Neural cell (in vitro differentiated cells): ENCODE measurements at regions not wholly inside any gene's neighbourhood (a gene's known extent, or its start where the extent isn't known, plus 50 kb on each side); places are given as distances from the start of the nearest gene placed in this dataset.

Experiments used
- H2AFZ ChIP-seq: fragments of 200-600, 300-800 bp; sonication (generic), shearing (Covaris generic); 2 replicates; pipeline ENCODE4 v1.6.0; 2014; ENCODE audit warnings: low read depth, mild to moderate bottlenecking, antibody characterized with exemption, low read length, moderate library complexity
- H3F3A ChIP-seq: fragments of 200-600 bp; shearing (Covaris generic); 2 replicates; pipeline ENCODE4 v1.6.1; 2016; ENCODE audit warnings: mild to moderate bottlenecking, moderate library complexity, mixed read lengths, antibody characterized with exemption, low read length; ENCODE audit not compliant: insufficient read depth, poor library complexity, severe bottlenecking
- H3K27ac ChIP-seq: fragments of 200-600, 300-800 bp; sonication (generic), shearing (Covaris generic); 2 replicates; pipeline ENCODE4 v1.5.1; 2014; ENCODE audit warnings: mild to moderate bottlenecking, low read length, moderate library complexity
- H3K27me3 ChIP-seq: fragments of 300-800, 200-600 bp; sonication (generic), shearing (Covaris generic); 2 replicates; pipeline ENCODE4 v1.6.0; 2014; ENCODE audit warnings: mild to moderate bottlenecking, low read depth, low read length, moderate library complexity; ENCODE audit not compliant: insufficient read depth
- H3K36me3 ChIP-seq: fragments of 300-800, 200-600 bp; sonication (generic), shearing (Covaris generic); 2 replicates; pipeline ENCODE4 v1.5.1; 2014; ENCODE audit warnings: mild to moderate bottlenecking, antibody characterized with exemption, low read length, moderate library complexity; ENCODE audit not compliant: insufficient read depth
- H3K4me2 ChIP-seq: fragments of 300-800, 200-600 bp; sonication (generic), shearing (Covaris generic); 2 replicates; pipeline ENCODE4 v1.6.0; 2014; ENCODE audit warnings: mild to moderate bottlenecking, low read length
- H3K4me3 ChIP-seq: fragments of 300-800, 200-600 bp; sonication (generic), shearing (Covaris generic); 2 replicates; pipeline ENCODE4 v1.5.1; 2014; ENCODE audit warnings: mild to moderate bottlenecking, low read length, moderate library complexity
- H3K79me2 ChIP-seq: fragments of 200-600 bp; shearing (Covaris generic); replicated peaks from 2 replicates; pipeline ENCODE4 v1.6.0; 2014; ENCODE audit warnings: mild to moderate bottlenecking, low read length, moderate library complexity; ENCODE audit not compliant: insufficient read depth
- H3K9ac ChIP-seq: fragments of 300-800, 200-600 bp; sonication (generic), shearing (Covaris generic); 2 replicates; pipeline ENCODE4 v1.6.1; 2016; ENCODE audit warnings: mild to moderate bottlenecking, low read length, mixed read lengths
- H3K9me2 ChIP-seq: fragments of 200-600 bp; shearing (Covaris generic); 2 replicates; pipeline ENCODE4 v1.6.1; 2016; ENCODE audit warnings: mild to moderate bottlenecking, low read length, mixed read lengths; ENCODE audit not compliant: insufficient read depth
- H3K9me3 ChIP-seq: fragments of 200-600, 300-800 bp; sonication (generic), shearing (Covaris generic); 2 replicates; pipeline ENCODE4 v1.6.1; 2016; ENCODE audit warnings: mild to moderate bottlenecking, mixed run types, low read length, moderate library complexity, mixed read lengths
- H4K20me1 ChIP-seq: fragments of 200-600 bp; shearing (Covaris generic); 2 replicates; pipeline ENCODE4 v1.6.1; 2016; ENCODE audit warnings: mild to moderate bottlenecking, mixed run types; ENCODE audit not compliant: insufficient read depth
- CTCF ChIP-seq: fragments of 450-650 bp; IDR thresholded peaks from 2 replicates; pipeline ENCODE4 v1.5.1; 2014; ENCODE audit warnings: antibody characterized with exemption, mild to moderate bottlenecking, moderate library complexity; ENCODE audit not compliant: poor library complexity, severe bottlenecking
- EP300 ChIP-seq: fragments of 450-650 bp; conservative IDR thresholded peaks from 2 replicates; pipeline ENCODE4 v1.6.1; 2014; ENCODE audit warnings: antibody characterized with exemption, mild to moderate bottlenecking, moderate library complexity; ENCODE audit not compliant: poor library complexity, severe bottlenecking
- EZH2 ChIP-seq: fragments of 200-600, 300-800 bp; shearing (Covaris generic), sonication (generic); IDR thresholded peaks from 2 replicates; pipeline ENCODE4 v1.6.1; 2014; ENCODE audit warnings: antibody characterized with exemption, low read length, borderline replicate concordance, mild to moderate bottlenecking; ENCODE audit not compliant: insufficient read depth, poor library complexity, severe bottlenecking
- MXI1 ChIP-seq: fragments of 450-650 bp; conservative IDR thresholded peaks from 2 replicates; pipeline ENCODE4 v1.6.1; 2014; ENCODE audit warnings: antibody characterized with exemption, mild to moderate bottlenecking; ENCODE audit not compliant: poor library complexity, severe bottlenecking
- POLR2AphosphoS5 ChIP-seq: IDR thresholded peaks from 2 replicates; pipeline ENCODE4 v1.6.1; 2012
- RAD21 ChIP-seq: fragments of 450-650 bp; conservative IDR thresholded peaks from 2 replicates; pipeline ENCODE4 v1.6.1; 2014; ENCODE audit warnings: antibody characterized with exemption, mild to moderate bottlenecking, moderate library complexity
- REST ChIP-seq: IDR thresholded peaks from 2 replicates; pipeline ENCODE4 v1.6.1; 2012; ENCODE audit warnings: borderline replicate concordance
- SMC3 ChIP-seq: fragments of 450-650 bp; conservative IDR thresholded peaks from 2 replicates; pipeline ENCODE4 v1.6.1; 2014; ENCODE audit warnings: antibody characterized with exemption, mild to moderate bottlenecking, moderate library complexity; ENCODE audit not compliant: poor library complexity
- TAF1 ChIP-seq: IDR thresholded peaks from 2 replicates; pipeline ENCODE4 v1.6.1; 2012; ENCODE audit warnings: low read depth

GRCh38 chr14:95428557-95428956 lies 87.9 kb downstream of the SYNE3 start:
- Histone ChIP-seq H3K27ac (no peak overlapping the region), H3K79me2 (no peaks in the 10 kb centered on the region), H3K27me3 (no peaks in the 10 kb centered on the region), H3F3A (no peaks in the 10 kb centered on the region), H4K20me1 (no peaks in the 10 kb centered on the region), H3K9ac (no peak overlapping the region), H2AFZ (no peak overlapping the region), H3K4me2 (no peak overlapping the region), H3K36me3 (no peaks in the 10 kb centered on the region), H3K9me2 (no peaks in the 10 kb centered on the region), H3K4me3 (no peak overlapping the region), H3K9me3 (no peaks in the 10 kb centered on the region)
- TF ChIP-seq POLR2AphosphoS5 = no peak
- TF ChIP-seq EZH2 = no peak
- no peak for TF ChIP-seq TAF1
- no peak for TF ChIP-seq CTCF
- no peak for TF ChIP-seq REST
- no peak for TF ChIP-seq EP300
- TF ChIP-seq MXI1 = no peak
- no peak for TF ChIP-seq RAD21
- no peak for TF ChIP-seq SMC3

GRCh38 chr14:95426116-95426475 lies 90.4 kb downstream of the SYNE3 start:
- Histone ChIP-seq H3F3A (no peaks in the 10 kb centered on the region), H4K20me1 (no peaks in the 10 kb centered on the region), H3K9me3 (no peaks in the 10 kb centered on the region), H3K79me2 (no peaks in the 10 kb centered on the region), H3K4me2 (no peak overlapping the region), H3K9ac (no peak overlapping the region), H2AFZ (no peak overlapping the region), H3K9me2 (no peaks in the 10 kb centered on the region), H3K36me3 (no peaks in the 10 kb centered on the region), H3K27me3 (no peaks in the 10 kb centered on the region), H3K27ac (no peak overlapping the region), H3K4me3 (no peak overlapping the region)
- TF ChIP-seq RAD21 (no peak), REST (no peak), MXI1 (no peak), EZH2 (no peak), TAF1 (no peak), CTCF (no peak), POLR2AphosphoS5 (no peak), SMC3 (no peak)
